HG03354 (cell line): ENCODE measurements at regions not wholly inside any gene's neighbourhood (a gene's known extent, or its start where the extent isn't known, plus 50 kb on each side); places are given as distances from the start of the nearest gene placed in this dataset.

Source experiments
- ATAC-seq: cut with Tn5 transposase; IDR thresholded peaks from one replicate; pipeline ENCODE4 v1.9.1; 2021; ENCODE audit warnings: mild to moderate bottlenecking; ENCODE audit not compliant: unreplicated experiment, poor library complexity, severe bottlenecking

GRCh38 chr18:76771192-76771799 lies 51.1 kb upstream of the ZNF236 start:
- ATAC-seq, result no peak

- no peak for ATAC-seq
Observed at GRCh38 chr18:76767954-76768353, 54.4 kb upstream of the ZNF236 start.

- ATAC-seq, result no peak
Observed at GRCh38 chr18:76766429-76766828, 55.9 kb upstream of the ZNF236 start.

- ATAC-seq, result no peak
Observed at GRCh38 chr18:76765649-76766048, 56.7 kb upstream of the ZNF236 start.

GRCh38 chr18:76764291-76764901 lies 58.0 kb upstream of the ZNF236 start:
- ATAC-seq, result no peak

- ATAC-seq, result no peak
Observed at GRCh38 chr18:76759056-76759455, 63.3 kb upstream of the ZNF236 start.

GRCh38 chr18:76757925-76758324 lies 64.4 kb upstream of the ZNF236 start:
- ATAC-seq, result no peak

GRCh38 chr18:76757335-76757734 lies 65.0 kb upstream of the ZNF236 start:
- no peak for ATAC-seq

GRCh38 chr18:76756531-76757253 lies 65.7 kb upstream of the ZNF236 start:
- no peak for ATAC-seq

GRCh38 chr18:76754351-76754750 lies 68.0 kb upstream of the ZNF236 start:
- ATAC-seq, result no peak

GRCh38 chr18:76752400-76752799 lies 70.0 kb upstream of the ZNF236 start:
- ATAC-seq, result no peak

- ATAC-seq, result no peak
Observed at GRCh38 chr18:76750917-76751890, 71.2 kb upstream of the ZNF236 start.

- no peak for ATAC-seq
Observed at GRCh38 chr18:76750269-76750668, 72.1 kb upstream of the ZNF236 start.

GRCh38 chr18:76747676-76748075 lies 74.7 kb upstream of the ZNF236 start:
- no peak for ATAC-seq

- no peak for ATAC-seq
Observed at GRCh38 chr18:76741346-76741745, 81.0 kb upstream of the ZNF236 start.

- ATAC-seq, result no peak
Observed at GRCh38 chr18:76736309-76736708, 86.0 kb upstream of the ZNF236 start.

- ATAC-seq, result no peak
Observed at GRCh38 chr18:76730901-76731300, 91.5 kb upstream of the ZNF236 start.

GRCh38 chr18:76727589-76727988 lies 94.8 kb upstream of the ZNF236 start:
- no peak for ATAC-seq

- ATAC-seq, result no peak
Observed at GRCh38 chr18:76725445-76725844, 96.9 kb upstream of the ZNF236 start.
